ENCODE measurements at regions not wholly inside any gene's neighbourhood (a gene's known extent, or its start where the extent isn't known, plus 50 kb on each side); places are given as distances from the start of the nearest gene placed in this dataset.

DNA sequence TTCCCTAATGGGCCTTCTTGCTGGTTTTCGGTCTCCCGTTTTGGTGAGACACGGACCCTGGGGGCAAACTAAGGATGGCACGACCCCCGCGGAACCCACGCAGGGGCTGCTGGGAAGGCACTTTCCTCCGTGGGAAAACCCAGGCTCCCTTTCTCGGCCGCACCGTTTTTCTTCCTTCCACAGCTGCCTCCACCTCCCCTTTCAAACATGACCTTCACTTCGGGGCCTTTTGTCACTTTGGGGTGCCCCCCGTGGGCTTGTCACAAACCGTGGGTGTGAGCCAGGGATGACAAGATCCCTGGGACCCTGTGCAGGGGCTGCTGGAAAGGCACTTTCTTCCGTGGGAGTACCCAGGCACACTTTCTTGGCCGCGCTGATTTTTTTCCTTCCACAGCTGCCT is 268.7 kb downstream of the ALG10 start:
- ATAC-seq: no peak
- no peak for FAIRE-seq
- intact Hi-C loops (cut with micrococcal nuclease; ENCODE audit: unreplicated experiment) (no loop called here), in situ Hi-C loops (cut with HindIII; ENCODE audit: extremely low pct_ligation_motif_present, low pct_unique_long_range_greater_than_20kb) (no loop called here)
- 35% methylated on average over 17 of the region's 17 CpGs for WGBS (ENCODE audit: low lambda C conversion rate)
- Histone ChIP-seq H3K36me3 (replicated peaks in 1 of 2; ENCODE audit: control insufficient read depth in 1 of 2, insufficient read depth in 2 of 2, low read length in 2 of 2) (no peaks in the 10 kb centered on the region), H3K27ac (ENCODE audit: extremely low read length, insufficient read depth, low read length) (no peak overlapping the region), H4K20me1 (ENCODE audit: insufficient read depth, low read length) (no peaks in the 10 kb centered on the region), H3K4me1 (ENCODE audit: insufficient read depth, low read length) (no peaks in the 10 kb centered on the region), H3K79me2 (ENCODE audit: insufficient read depth, low read length) (no peaks in the 10 kb centered on the region), H3K4me3 (replicated peaks in 1 of 3; ENCODE audit: insufficient read depth in 1 of 3, low read depth in 2 of 3, low read length in 3 of 3) (no peak overlapping the region), H3K9me3 (ENCODE audit: low read length) (peaks cover 3% of the 10 kb centered on the region; the same call in 1 of the 2 replicates), H3K9ac (ENCODE audit: insufficient read depth, low read depth, low read length) (no peak overlapping the region), H2AFZ (ENCODE audit: low read length) (no peak overlapping the region), H3K4me2 (ENCODE audit: low read depth, low read length) (no peak overlapping the region), H3K27me3 (ENCODE audit: control insufficient read depth in 1 of 2, insufficient read depth in 2 of 2, low read length in 2 of 2) (peaks cover 3 to 12% of the 10 kb centered on the region in 2 experiments; a peak in 2 of 5 replicates)
- no peak for DNase-seq (ENCODE audit: low spot score)
- no TSS peak for BruUV-seq (replicated peaks)
- ChIA-PET CTCF (ENCODE audit: low intra/inter-chr PET ratio, low total read pairs) (no interaction called here), POLR2A (no interaction called here)
- TF ChIP-seq KDM1A (CRISPR knock-in tag; IDR thresholded peaks at IDR 0.05) (no peak), ARNTL (CRISPR knock-in tag; IDR thresholded peaks at IDR 0.05) (no peak), ZNF484 (CRISPR knock-in tag; IDR thresholded peaks at IDR 0.05; ENCODE audit: borderline replicate concordance, low read depth) (no peak), ZNF616 (CRISPR knock-in tag; IDR thresholded peaks at IDR 0.05; ENCODE audit: low read depth) (no peak), NR3C1 (CRISPR knock-in tag; IDR thresholded peaks at IDR 0.05) (no peak), NAIF1 (CRISPR knock-in tag; IDR thresholded peaks at IDR 0.05; ENCODE audit: borderline replicate concordance) (no peak), ZSCAN29 (CRISPR knock-in tag; conservative IDR thresholded peaks at IDR 0.05) (no peak)

DNA sequence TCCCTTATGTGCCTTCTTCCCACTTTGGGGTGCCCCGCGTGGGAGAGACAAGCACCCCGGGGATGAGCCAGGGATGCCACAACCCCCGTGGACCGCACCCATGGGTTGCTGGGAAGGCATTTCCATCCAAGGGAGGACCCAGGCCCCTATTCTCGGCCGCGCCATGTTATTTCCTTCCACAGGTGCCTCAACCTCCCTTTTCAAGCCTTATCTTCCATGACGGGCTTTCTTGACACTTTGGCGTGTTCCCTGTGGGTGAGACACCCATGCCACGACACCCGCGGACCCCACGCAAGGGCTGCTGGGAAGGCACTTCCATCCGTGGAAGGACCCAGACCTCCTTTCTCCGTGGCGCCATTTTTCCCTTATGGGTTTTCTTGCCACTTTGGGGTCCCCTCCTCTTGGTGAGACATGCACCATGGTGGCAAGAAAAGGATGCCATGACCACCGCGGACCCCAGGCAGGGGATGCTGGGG is 269.2 kb downstream of the ALG10 start:
- Histone ChIP-seq H2AFZ (ENCODE audit: low read length) (no peak overlapping the region), H3K4me3 (replicated peaks in 1 of 3; ENCODE audit: insufficient read depth in 1 of 3, low read depth in 2 of 3, low read length in 3 of 3) (no peak overlapping the region), H3K9me3 (ENCODE audit: low read length) (no peaks in the 10 kb centered on the region; the same call in 1 of the 2 replicates), H3K27ac (ENCODE audit: extremely low read length, insufficient read depth, low read length) (no peak overlapping the region), H3K36me3 (replicated peaks in 1 of 2; ENCODE audit: control insufficient read depth in 1 of 2, insufficient read depth in 2 of 2, low read length in 2 of 2) (no peaks in the 10 kb centered on the region), H4K20me1 (ENCODE audit: insufficient read depth, low read length) (no peaks in the 10 kb centered on the region), H3K79me2 (ENCODE audit: insufficient read depth, low read length) (no peaks in the 10 kb centered on the region), H3K9ac (ENCODE audit: insufficient read depth, low read depth, low read length) (no peak overlapping the region), H3K4me1 (ENCODE audit: insufficient read depth, low read length) (no peaks in the 10 kb centered on the region), H3K27me3 (ENCODE audit: control insufficient read depth in 1 of 2, insufficient read depth in 2 of 2, low read length in 2 of 2) (peaks cover 4 to 17% of the 10 kb centered on the region in 2 experiments; a peak in 2 of 5 replicates), H3K4me2 (ENCODE audit: low read depth, low read length) (no peak overlapping the region)
- in situ Hi-C loops (cut with HindIII; ENCODE audit: extremely low pct_ligation_motif_present, low pct_unique_long_range_greater_than_20kb): no loop called here
- no TSS peak for BruUV-seq (replicated peaks)
- ChIA-PET POLR2A (no interaction called here), CTCF (ENCODE audit: low intra/inter-chr PET ratio, low total read pairs) (no interaction called here)
- DNase-seq (ENCODE audit: low spot score) (no peak), ATAC-seq (no peak), FAIRE-seq (no peak)
- intact Hi-C loops (cut with micrococcal nuclease; ENCODE audit: unreplicated experiment): no loop called here
- 32% methylated on average over 19 of the region's 19 CpGs for WGBS (ENCODE audit: low lambda C conversion rate)
- TF ChIP-seq SNRNP70 (IDR thresholded peaks at IDR 0.05; ENCODE audit: low read depth, low read length) (no peak), HNRNPK (IDR thresholded peaks at IDR 0.05; ENCODE audit: low read depth, low read length, poor library complexity, severe bottlenecking) (no peak), ZNF576 (CRISPR knock-in tag; IDR thresholded peaks at IDR 0.05) (no peak), ZBTB34 (CRISPR knock-in tag; IDR thresholded peaks at IDR 0.05) (no peak), RAD21 (CRISPR knock-in tag; IDR thresholded peaks at IDR 0.05) (no peak), SALL1 (CRISPR knock-in tag; IDR thresholded peaks at IDR 0.05) (no peak), SCMH1 (CRISPR knock-in tag; IDR thresholded peaks at IDR 0.05; ENCODE audit: borderline replicate concordance) (no peak), ZNF292 (CRISPR knock-in tag; IDR thresholded peaks at IDR 0.05; ENCODE audit: borderline replicate concordance, low read depth) (no peak), U2AF1 (optimal IDR thresholded peaks at IDR 0.05; ENCODE audit: low read depth, low read length) (no peak), YY1 (IDR thresholded peaks at IDR 0.05; ENCODE audit: insufficient read depth, insufficient replicate concordance, low read depth, low read length) (no peak), ZNF460 (CRISPR knock-in tag; IDR thresholded peaks at IDR 0.05; ENCODE audit: borderline replicate concordance) (no peak), RARG (CRISPR knock-in tag; IDR thresholded peaks at IDR 0.05; ENCODE audit: low read depth) (no peak), BCL6 (CRISPR knock-in tag; IDR thresholded peaks at IDR 0.05) (no peak)

All from HepG2 (cell line).